ENCODE measurements at regions not wholly inside any gene's neighbourhood (a gene's known extent, or its start where the extent isn't known, plus 50 kb on each side); places are given as distances from the start of the nearest gene placed in this dataset.
"Not testable (repeated sequence)": the region's sequence is repeated elsewhere in the genome, so short reads cannot be mapped to it uniquely, and the experiment has no call there.

DNA sequence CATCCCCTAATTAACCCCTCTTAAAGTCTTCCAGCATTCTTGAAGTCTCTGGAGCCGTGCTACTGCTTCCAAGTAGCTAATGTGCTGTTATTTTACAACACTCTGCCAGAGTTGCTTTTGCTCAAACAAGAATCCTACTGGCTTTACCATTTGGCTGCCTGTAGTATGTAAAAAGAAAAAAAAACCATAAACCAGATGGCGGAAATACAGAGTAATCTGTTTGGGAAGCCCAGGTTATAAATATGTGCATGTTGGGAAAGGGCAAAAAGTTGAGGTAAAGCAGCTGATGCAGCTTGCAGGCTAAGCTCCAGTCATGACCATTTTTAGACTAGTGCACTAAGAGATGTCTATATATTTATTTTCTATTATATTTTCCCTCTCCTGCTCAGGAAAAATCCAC is 313.2 kb upstream of the ETAA1 start:
- no peaks in the 10 kb centered on the region for H3K36me3 Mint-ChIP-seq

DNA sequence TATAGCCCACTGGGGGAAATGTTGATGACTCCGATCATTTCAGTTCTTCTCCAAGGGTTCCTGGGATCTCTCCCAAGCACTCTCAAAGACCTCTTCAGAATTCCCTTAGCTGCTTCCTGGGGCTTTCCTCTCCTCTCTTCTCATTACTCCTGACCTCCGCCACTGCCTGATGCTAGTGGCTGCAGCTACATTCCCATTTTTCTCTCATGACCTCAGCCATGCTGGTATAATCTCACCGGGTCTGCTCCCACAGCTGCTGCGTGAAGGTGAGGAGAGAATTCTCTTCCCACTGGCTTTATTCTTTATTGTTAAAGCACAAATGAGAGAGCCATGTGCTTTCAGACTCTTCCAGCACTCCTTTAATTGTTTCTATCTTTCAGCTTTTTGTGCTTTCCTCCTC is 312.0 kb upstream of the ETAA1 start:
- H3K4me3 Mint-ChIP-seq = no peak overlapping the region
- peaks cover 2 to 28% (median 5%) of the 10 kb centered on the region in 9 donors for H3K9me3 Mint-ChIP-seq
- peaks cover 0 to 3% (median 0%) of the 10 kb centered on the region in 5 donors for H3K27me3 Mint-ChIP-seq
- ATAC-seq = no peak
- no peaks in the 10 kb centered on the region for H3K4me1 Mint-ChIP-seq
- no peaks in the 10 kb centered on the region for H3K36me3 Mint-ChIP-seq
- DNase-seq = no peak
- POLR2A ChIA-PET = no interaction called here
- H3K27ac Mint-ChIP-seq = no peak overlapping the region

More for the DNA sequence above, 313.2 kb upstream of the ETAA1 start:
- no peak overlapping the region for H3K4me3 Mint-ChIP-seq
- peaks cover 2 to 35% (median 5%) of the 10 kb centered on the region in 9 donors for H3K9me3 Mint-ChIP-seq
- no peak overlapping the region for H3K27ac Mint-ChIP-seq
- H3K27me3 Mint-ChIP-seq = peaks cover 0 to 3% (median 0%) of the 10 kb centered on the region in 5 donors
- no peak for ATAC-seq
- POLR2A ChIA-PET = no interaction called here
- H3K4me1 Mint-ChIP-seq = no peaks in the 10 kb centered on the region
- no peak for DNase-seq

DNA sequence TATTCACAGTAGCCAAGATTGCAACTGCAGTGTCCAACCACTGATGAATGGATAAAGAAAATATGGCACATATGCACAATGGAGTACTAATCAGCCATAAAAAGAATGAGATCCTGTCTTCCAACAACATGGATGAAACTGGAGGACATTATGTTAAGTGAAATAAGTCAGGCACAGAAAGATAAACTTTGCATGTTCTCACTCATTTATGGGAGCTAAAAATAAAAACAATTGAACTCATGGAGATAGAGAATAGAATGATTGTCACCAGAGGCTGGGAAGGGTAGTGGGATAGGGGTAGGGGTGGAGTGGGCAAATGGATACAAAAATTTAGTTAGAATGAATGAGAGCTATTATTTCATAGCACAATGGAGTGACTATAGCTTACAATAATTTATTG is 305.5 kb upstream of the ETAA1 start:
- H3K4me3 Mint-ChIP-seq = no peak overlapping the region
- POLR2A ChIA-PET = no interaction called here
- DNase-seq (no peak), ATAC-seq (no peak)
- H3K27me3 Mint-ChIP-seq = peaks cover 0 to 2% (median 0%) of the 10 kb centered on the region in 5 donors
- no peak overlapping the region for H3K27ac Mint-ChIP-seq
- H3K9me3 Mint-ChIP-seq = peaks cover 0 to 9% (median 0%) of the 10 kb centered on the region in 9 donors
- no peaks in the 10 kb centered on the region for H3K36me3 Mint-ChIP-seq
- no peaks in the 10 kb centered on the region for H3K4me1 Mint-ChIP-seq

DNA sequence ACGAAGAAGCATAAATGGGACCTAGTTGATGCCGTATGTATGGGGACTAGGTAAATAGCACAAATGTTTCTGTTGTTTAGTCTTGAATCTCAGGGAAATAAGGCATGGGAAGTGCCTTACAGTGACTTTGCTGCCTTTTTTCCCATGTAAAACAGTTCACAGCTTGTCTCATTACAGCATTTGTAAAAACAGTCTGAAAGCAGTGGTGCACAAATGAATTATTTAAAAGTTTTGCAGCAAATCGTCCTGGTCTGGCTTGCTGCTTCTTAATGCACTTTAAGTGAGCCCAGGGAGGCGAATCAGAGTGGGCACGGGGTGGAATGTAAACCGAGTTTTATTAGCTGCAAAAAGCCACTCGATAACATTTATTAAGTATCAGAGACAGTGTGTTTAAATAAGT is 302.0 kb upstream of the ETAA1 start:
- H3K27ac Mint-ChIP-seq = no peak overlapping the region
- ATAC-seq = no peak
- POLR2A ChIA-PET = no interaction called here

GRCh38 chr2:67096886-67097285 is 300.2 kb upstream of the ETAA1 start:
- ATAC-seq = no peak
- POLR2A ChIA-PET = no interaction called here
- Mint-ChIP-seq H3K27ac (no peak overlapping the region), H3K27me3 (no peaks in the 10 kb centered on the region), H3K36me3 (no peaks in the 10 kb centered on the region), H3K4me3 (no peak overlapping the region), H3K9me3 (peaks cover 0 to 4% (median 0%) of the 10 kb centered on the region in 9 donors), H3K4me1 (no peaks in the 10 kb centered on the region)
- no peak for DNase-seq

More for the DNA sequence above, 302.0 kb upstream of the ETAA1 start:
- no peaks in the 10 kb centered on the region for H3K4me1 Mint-ChIP-seq
- no peak for DNase-seq
- peaks cover 0 to 4% (median 2%) of the 10 kb centered on the region in 9 donors for H3K9me3 Mint-ChIP-seq
- H3K4me3 Mint-ChIP-seq = no peak overlapping the region
- H3K36me3 Mint-ChIP-seq = no peaks in the 10 kb centered on the region
- H3K27me3 Mint-ChIP-seq = peaks cover 0 to 2% (median 0%) of the 10 kb centered on the region in 5 donors

- DNase-seq (no peak), ATAC-seq (no peak)
- peaks cover 0 to 1% (median 0%) of the 10 kb centered on the region in 5 donors for H3K27me3 Mint-ChIP-seq
- no peak overlapping the region for H3K4me3 Mint-ChIP-seq
- H3K36me3 Mint-ChIP-seq = peaks cover 0 to 17% (median 0%) of the 10 kb centered on the region in 3 donors
- peaks cover 0 to 35% (median 20%) of the 10 kb centered on the region in 9 donors for H3K9me3 Mint-ChIP-seq
- no peak overlapping the region for H3K27ac Mint-ChIP-seq
- POLR2A ChIA-PET = no interaction called here
- no peaks in the 10 kb centered on the region for H3K4me1 Mint-ChIP-seq
Observed at GRCh38 chr2:67103157-67103556, 294.0 kb upstream of the ETAA1 start.

- no peak overlapping the region for H3K27ac Mint-ChIP-seq
- peaks cover 0 to 1% (median 0%) of the 10 kb centered on the region in 5 donors for H3K27me3 Mint-ChIP-seq
- DNase-seq (no peak), ATAC-seq (no peak)
- H3K36me3 Mint-ChIP-seq = peaks cover 0 to 17% (median 0%) of the 10 kb centered on the region in 3 donors
- no peak overlapping the region for H3K4me3 Mint-ChIP-seq
- peaks cover 0 to 27% (median 17%) of the 10 kb centered on the region in 9 donors for H3K9me3 Mint-ChIP-seq
- no peaks in the 10 kb centered on the region for H3K4me1 Mint-ChIP-seq
- POLR2A ChIA-PET = no interaction called here
Observed at GRCh38 chr2:67108231-67108630, 288.9 kb upstream of the ETAA1 start.

GRCh38 chr2:67124531-67124930 is 272.6 kb upstream of the ETAA1 start:
- no peak overlapping the region for H3K27ac Mint-ChIP-seq

DNA sequence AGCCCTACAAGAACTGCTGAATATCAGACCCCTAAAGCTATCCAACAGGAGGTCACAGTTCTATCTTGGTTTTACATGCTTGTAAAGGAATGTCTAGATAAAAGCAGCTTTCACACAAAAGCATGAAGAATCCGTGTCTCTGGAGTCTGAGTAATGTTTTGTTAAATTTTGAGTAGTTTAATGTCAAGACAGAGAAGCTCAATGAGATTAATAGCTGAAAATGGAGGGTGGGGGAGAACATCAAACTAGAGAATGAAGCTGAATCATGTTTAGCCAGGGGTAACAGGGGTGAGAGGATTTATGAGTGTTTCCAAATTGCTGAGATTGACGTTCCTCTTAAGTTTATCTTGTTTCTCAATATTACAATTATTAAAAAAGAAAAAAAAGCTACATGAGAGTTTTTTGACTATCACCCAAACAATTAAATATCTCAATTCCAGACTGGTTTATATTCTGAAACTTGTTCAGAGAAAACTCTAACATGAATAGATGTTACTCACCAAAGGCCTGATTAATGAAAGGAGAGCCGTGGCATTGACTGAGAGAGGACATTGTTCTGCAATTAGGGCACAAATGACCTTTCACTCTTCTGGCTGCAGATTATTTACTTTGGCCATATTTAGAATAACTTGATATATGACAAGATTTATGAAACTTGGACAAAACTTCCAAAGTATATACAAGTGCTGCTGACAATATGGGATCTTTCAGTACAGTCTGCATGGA is 266.4 kb upstream of the ETAA1 start:
- Mint-ChIP-seq H3K4me1 (no peaks in the 10 kb centered on the region), H3K4me3 (no peak overlapping the region), H3K27me3 (peaks cover 0 to 2% (median 0%) of the 10 kb centered on the region in 5 donors), H3K9me3 (peaks cover 0 to 9% (median 3%) of the 10 kb centered on the region in 9 donors), H3K27ac (no peak overlapping the region), H3K36me3 (no peaks in the 10 kb centered on the region)
- ATAC-seq (no peak), DNase-seq (no peak)
- POLR2A ChIA-PET = no interaction called here

More at GRCh38 chr2:67124531-67124930, 272.6 kb upstream of the ETAA1 start:
- ATAC-seq = no peak
- no peaks in the 10 kb centered on the region for H3K36me3 Mint-ChIP-seq
- H3K4me3 Mint-ChIP-seq = no peak overlapping the region
- no peaks in the 10 kb centered on the region for H3K4me1 Mint-ChIP-seq
- no peak for DNase-seq
- H3K27me3 Mint-ChIP-seq = peaks cover 0 to 2% (median 0%) of the 10 kb centered on the region in 5 donors
- POLR2A ChIA-PET = no interaction called here
- peaks cover 0 to 13% (median 6%) of the 10 kb centered on the region in 9 donors for H3K9me3 Mint-ChIP-seq

- POLR2A ChIA-PET = no interaction called here
- peaks cover 0 to 1% (median 0%) of the 10 kb centered on the region in 5 donors for H3K27me3 Mint-ChIP-seq
- no peaks in the 10 kb centered on the region for H3K36me3 Mint-ChIP-seq
- ATAC-seq (no peak), DNase-seq (no peak)
- H3K9me3 Mint-ChIP-seq = peaks cover 0 to 9% (median 3%) of the 10 kb centered on the region in 9 donors
- H3K4me3 Mint-ChIP-seq = no peak overlapping the region
- H3K4me1 Mint-ChIP-seq = no peaks in the 10 kb centered on the region
- H3K27ac Mint-ChIP-seq = no peak overlapping the region
Observed at GRCh38 chr2:67131257-67131609, 265.9 kb upstream of the ETAA1 start.

DNA sequence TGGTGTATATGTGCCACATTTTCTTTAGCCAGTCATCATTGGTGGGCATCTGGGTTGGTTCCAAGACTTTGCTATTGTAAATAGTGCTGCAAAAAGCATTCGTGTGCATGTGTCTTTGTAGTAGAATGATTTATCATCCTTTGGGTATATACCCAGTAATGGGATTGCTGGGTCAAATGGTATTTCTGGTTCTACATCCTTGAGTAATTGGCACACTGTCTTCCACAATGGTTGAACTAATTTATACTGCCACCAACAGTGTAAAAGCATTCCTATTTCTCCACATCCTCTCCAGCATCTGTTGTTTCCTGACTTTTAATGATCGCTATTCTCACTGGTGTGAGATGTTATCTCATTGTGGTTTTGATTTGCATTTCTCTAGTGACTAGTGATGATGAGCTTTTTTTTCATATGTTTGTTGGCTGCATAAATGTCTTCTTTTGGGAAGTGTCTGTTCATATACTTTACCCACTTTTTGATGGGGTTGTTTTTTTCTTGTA is 264.6 kb upstream of the ETAA1 start:
- H3K27me3 Mint-ChIP-seq, H3K27ac Mint-ChIP-seq, POLR2A ChIA-PET, H3K4me3 Mint-ChIP-seq, DNase-seq, H3K4me1 Mint-ChIP-seq, H3K36me3 Mint-ChIP-seq, H3K9me3 Mint-ChIP-seq, ATAC-seq: not testable (repeated sequence)

DNA sequence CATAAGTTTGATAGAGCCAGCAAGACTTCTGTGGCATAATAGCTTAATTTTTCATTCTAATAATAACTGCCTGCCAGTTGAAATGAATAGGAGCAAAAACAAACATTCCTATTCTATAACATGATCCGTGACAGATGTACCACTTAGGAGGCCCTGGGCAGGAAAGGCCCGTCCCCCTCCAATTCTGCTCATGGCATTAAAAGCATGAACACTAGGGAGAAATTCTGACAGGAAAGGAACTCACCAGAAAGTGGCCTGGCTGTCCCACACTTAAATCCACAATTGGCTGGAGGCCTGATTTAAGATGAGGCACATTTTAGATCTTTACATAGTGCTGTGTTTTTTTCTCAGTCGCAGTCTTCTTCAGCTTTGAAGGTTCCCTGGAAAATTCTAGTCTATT is 261.9 kb upstream of the ETAA1 start:
- Mint-ChIP-seq H3K9me3 (peaks cover 0 to 9% (median 2%) of the 10 kb centered on the region in 9 donors), H3K4me1 (no peaks in the 10 kb centered on the region), H3K27me3 (peaks cover 0 to 1% (median 0%) of the 10 kb centered on the region in 5 donors), H3K27ac (no peak overlapping the region), H3K36me3 (no peaks in the 10 kb centered on the region), H3K4me3 (no peak overlapping the region)
- ATAC-seq (no peak), DNase-seq (no peak)
- POLR2A ChIA-PET = no interaction called here

DNA sequence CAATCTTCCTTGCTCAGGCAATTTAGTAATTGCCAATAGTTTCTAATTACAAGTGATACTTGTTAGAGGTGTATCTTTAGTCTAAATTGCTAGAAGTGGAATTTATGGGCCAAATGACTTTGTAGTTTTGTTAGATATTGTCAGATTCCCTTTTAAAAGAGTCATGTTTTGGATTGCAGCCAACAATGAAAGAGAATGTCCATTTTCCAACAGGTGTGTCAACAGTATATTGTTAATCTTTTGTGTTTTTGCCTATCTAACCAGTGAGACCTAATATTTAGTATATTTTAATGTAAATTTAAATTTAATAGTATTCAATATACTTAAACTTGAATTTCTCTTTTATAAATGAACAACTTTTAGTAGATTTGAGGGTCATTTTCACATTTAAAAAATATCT is 259.4 kb upstream of the ETAA1 start:
- Mint-ChIP-seq H3K27me3 (peaks cover 0 to 3% (median 1%) of the 10 kb centered on the region in 5 donors), H3K9me3 (peaks cover 0 to 9% (median 2%) of the 10 kb centered on the region in 9 donors), H3K27ac (no peak overlapping the region), H3K4me1 (no peaks in the 10 kb centered on the region), H3K36me3 (no peaks in the 10 kb centered on the region), H3K4me3 (no peak overlapping the region)
- POLR2A ChIA-PET = no interaction called here
- no peak for DNase-seq
- no peak for ATAC-seq

- ATAC-seq = no peak
- peaks cover 0 to 4% (median 2%) of the 10 kb centered on the region in 5 donors for H3K27me3 Mint-ChIP-seq
- POLR2A ChIA-PET = no interaction called here
Observed at GRCh38 chr2:67142071-67142470, 255.1 kb upstream of the ETAA1 start.

More at GRCh38 chr2:67142071-67142470, 255.1 kb upstream of the ETAA1 start:
- H3K36me3 Mint-ChIP-seq = no peaks in the 10 kb centered on the region
- DNase-seq = no peak
- H3K4me1 Mint-ChIP-seq = no peaks in the 10 kb centered on the region
- no peak overlapping the region for H3K27ac Mint-ChIP-seq
- H3K9me3 Mint-ChIP-seq = peaks cover 0 to 5% (median 0%) of the 10 kb centered on the region in 9 donors
- H3K4me3 Mint-ChIP-seq = no peak overlapping the region

Measured in naive thymus-derived CD8-positive, alpha-beta T cell (primary cell).